PC-3 (cell line): ENCODE measurements at regions not wholly inside any gene's neighbourhood (a gene's known extent, or its start where the extent isn't known, plus 50 kb on each side); places are given as distances from the start of the nearest gene placed in this dataset.
"Not testable (repeated sequence)": the region's sequence is repeated elsewhere in the genome, so short reads cannot be mapped to it uniquely, and the experiment has no call there.

Experiments
- CTCF ChIP-seq: fragments of 300-600 bp; sonication (generic); conservative IDR thresholded peaks from 2 replicates; pipeline ENCODE4 v1.5.1; 2017; ENCODE audit warnings: antibody characterized with exemption, low read depth, mild to moderate bottlenecking, low read length
- EZH2 ChIP-seq: fragments of 300-600 bp; sonication (generic); IDR thresholded peaks from one replicate; pipeline ENCODE4 v1.6.1; 2017; ENCODE audit warnings: antibody characterized with exemption, mild to moderate bottlenecking, low read length; ENCODE audit not compliant: unreplicated experiment
- EZH2phosphoT487 ChIP-seq: fragments of 300-600 bp; sonication (generic); IDR thresholded peaks from 2 replicates; pipeline ENCODE4 v1.6.1; 2018; ENCODE audit warnings: mild to moderate bottlenecking, antibody characterized with exemption, low read length, borderline replicate concordance

- not testable (repeated sequence) for TF ChIP-seq EZH2, CTCF, EZH2phosphoT487
These were observed 171.9 kb downstream of the CPEB2 start for GRCh38 chr4:15174168-15174567.
